GM12878 (cell line): ENCODE measurements at regions not wholly inside any gene's neighbourhood (a gene's known extent, or its start where the extent isn't known, plus 50 kb on each side); places are given as distances from the start of the nearest gene placed in this dataset.

Source experiments
- ATAC-seq: fragments of 200-7000 bp; cut with Tn5 transposase; 3 replicates; pipeline ENCODE4 v1.9.1; 2020; ENCODE audit warnings: mild to moderate bottlenecking, moderate library complexity
- BruUV-seq: library from RNA; stranded (reverse); fragments of 400-500 nt; replicated peaks from 2 replicates; lab custom pipeline; 2021; lab: Mats Ljungman, UMichigan
- CTCF ChIA-PET: fragments of 300-600 bp; sonication (Branson Sonifier 250); formaldehyde crosslinking; extraction: SDS; loops from one replicate; lab custom pipeline; 2021; ENCODE audit warnings: inconsistent platforms; lab: Yijun Ruan, JAX
- POLR2A ChIA-PET: fragments of 350-600 bp; formaldehyde crosslinking; extraction: SDS; loops from one replicate; lab custom pipeline; 2021; ENCODE audit warnings: inconsistent platforms; lab: Charles Lee
- RAD21 ChIA-PET: fragments of 300-600 bp; sonication (Branson Sonifier 250); formaldehyde crosslinking; loops from one replicate; lab custom pipeline; 2023; ENCODE audit warnings: antibody characterized with exemption; ENCODE audit not compliant: unreplicated experiment; lab: Charles Lee
- SMC1A ChIA-PET: fragments of 300-600 bp; sonication (Branson Sonifier 250); formaldehyde crosslinking; loops from one replicate; lab custom pipeline; 2023; ENCODE audit not compliant: unreplicated experiment, uncharacterized antibody; lab: Charles Lee
- DNase-seq: peaks from one replicate; pipeline ENCODE4 v3.0.0-alpha.2; 2011; ENCODE audit warnings: low read depth, low spot score
- FAIRE-seq: peaks from 3 replicates; lab custom pipeline; 2011; peaks lifted over from hg19 to GRCh38; lab: Jason Lieb, UNC
- H2AFZ ChIP-seq: 2 replicates; pipeline ENCODE4 v1.6.0; 2011; ENCODE audit warnings: low read depth, low read length, control low read depth; ENCODE audit not compliant: control insufficient read depth
- H3K27ac ChIP-seq: 2 replicates; pipeline ENCODE4 v1.5.1; 2011; ENCODE audit warnings: control low read depth; ENCODE audit not compliant: control insufficient read depth, insufficient read depth
- H3K27me3 ChIP-seq, 2 experiments: replicated peaks in 1 of 2; 2 replicates each; pipeline versions ENCODE4 v1.6.0 to v1.6.1; 2011; ENCODE audit warnings: low read length in 1 of 2; ENCODE audit not compliant: control insufficient read depth in 2 of 2, insufficient read depth in 2 of 2
- H3K36me3 ChIP-seq, 2 experiments: 2 replicates each; pipeline ENCODE4 v1.5.1; 2011; ENCODE audit warnings: low read length in 1 of 2; ENCODE audit not compliant: control insufficient read depth in 2 of 2, insufficient read depth in 2 of 2
- H3K4me1 ChIP-seq: 2 replicates; pipeline ENCODE4 v1.6.1; 2011; ENCODE audit warnings: mild to moderate bottlenecking, low read length, moderate library complexity, mixed read lengths; ENCODE audit not compliant: control insufficient read depth, insufficient read depth
- H3K4me2 ChIP-seq: 2 replicates; pipeline ENCODE4 v1.6.0; 2011; ENCODE audit warnings: control low read depth; ENCODE audit not compliant: control insufficient read depth, insufficient read depth
- H3K4me3 ChIP-seq: fragments of 200-600 bp; sonication (generic); 2 replicates; pipeline ENCODE4 v1.5.1; 2016
- H3K79me2 ChIP-seq: 2 replicates; pipeline ENCODE4 v1.6.0; 2011; ENCODE audit warnings: low read length; ENCODE audit not compliant: control insufficient read depth, insufficient read depth
- H3K9ac ChIP-seq: 2 replicates; pipeline ENCODE4 v1.8.0; 2011; ENCODE audit warnings: low read length, control low read depth, mixed read lengths; ENCODE audit not compliant: control insufficient read depth, insufficient read depth
- H3K9me3 ChIP-seq: replicated peaks from 3 replicates; pipeline ENCODE4 v1.5.1; 2011; ENCODE audit warnings: mild to moderate bottlenecking, low read length; ENCODE audit not compliant: control insufficient read depth, insufficient read depth
- H4K20me1 ChIP-seq: 2 replicates; pipeline ENCODE4 v1.6.0; 2011; ENCODE audit not compliant: control insufficient read depth, insufficient read depth
- ASH2L ChIP-seq: fragments of 300-600, 200-600 bp; sonication (generic); IDR thresholded peaks from 2 replicates; pipeline ENCODE4 v1.6.1; 2017; ENCODE audit warnings: low read depth, mild to moderate bottlenecking, borderline replicate concordance
- BCL11A ChIP-seq: IDR thresholded peaks from 2 replicates; pipeline ENCODE4 v1.6.1; 2011; ENCODE audit warnings: low read depth, low read length
- CEBPB ChIP-seq, 2 experiments: fragments of 150-350 bp in 1 of 2; IDR thresholded peaks; 2 replicates each; pipeline ENCODE4 v1.6.1; 2012 to 2014; ENCODE audit warnings: low read depth in 2 of 2, low read length in 2 of 2, borderline replicate concordance in 1 of 2, inconsistent platforms in 1 of 2
- CHD4 ChIP-seq: fragments of 200-600 bp; sonication (generic); IDR thresholded peaks from 2 replicates; pipeline ENCODE4 v1.6.1; 2016; ENCODE audit warnings: mild to moderate bottlenecking
- CREM ChIP-seq: IDR thresholded peaks from 2 replicates; pipeline ENCODE4 v1.6.1; 2014; ENCODE audit warnings: antibody characterized with exemption, low read depth
- MYC ChIP-seq: IDR thresholded peaks from 2 replicates; pipeline ENCODE4 v1.6.1; 2011; ENCODE audit warnings: mild to moderate bottlenecking, low read length, moderate library complexity, inconsistent platforms; ENCODE audit not compliant: insufficient read depth, insufficient replicate concordance, insufficient read length, severe bottlenecking
- NFXL1 ChIP-seq: fragments of 450-650 bp; IDR thresholded peaks from 2 replicates; pipeline ENCODE4 v1.6.1; 2017; ENCODE audit warnings: antibody characterized with exemption, mild to moderate bottlenecking, borderline replicate concordance
- NR2F1 ChIP-seq: fragments of 450-650 bp; conservative IDR thresholded peaks from 2 replicates; pipeline ENCODE4 v1.6.1; 2017; ENCODE audit warnings: mild to moderate bottlenecking
- PAX5 ChIP-seq: IDR thresholded peaks from 2 replicates; pipeline ENCODE4 v1.6.1; 2011; ENCODE audit warnings: low read depth, low read length, borderline replicate concordance
- SMAD5 ChIP-seq: IDR thresholded peaks from 2 replicates; pipeline ENCODE4 v1.6.1; 2016; ENCODE audit warnings: antibody characterized with exemption, low read depth
- SMARCA5 ChIP-seq: fragments of 450-650 bp; IDR thresholded peaks from 2 replicates; pipeline ENCODE4 v1.6.1; 2017; ENCODE audit warnings: mild to moderate bottlenecking
- SMC3 ChIP-seq: IDR thresholded peaks from 2 replicates; pipeline ENCODE4 v1.6.1; 2011; ENCODE audit warnings: low read length, improper control_type of control experiment, borderline replicate concordance
- SP1 ChIP-seq: IDR thresholded peaks from one replicate; pipeline ENCODE4 v1.6.1; 2011; ENCODE audit warnings: low read depth, low read length
- STAT3 ChIP-seq: IDR thresholded peaks from 2 replicates; pipeline ENCODE4 v1.6.1; 2011; ENCODE audit warnings: low read depth, low read length, improper control_type of control experiment
- TARDBP ChIP-seq: IDR thresholded peaks from 2 replicates; pipeline ENCODE4 v1.6.1; 2016; ENCODE audit warnings: borderline replicate concordance
- ZNF207 ChIP-seq: fragments of 450-650 bp; IDR thresholded peaks from 2 replicates; pipeline ENCODE4 v1.6.1; 2014; ENCODE audit warnings: antibody characterized with exemption, mild to moderate bottlenecking, borderline replicate concordance
- ZNF274 ChIP-seq: IDR thresholded peaks from one replicate; pipeline ENCODE4 v1.8.0; 2011; ENCODE audit not compliant: insufficient read length, insufficient read depth
- ZZZ3 ChIP-seq: IDR thresholded peaks from 2 replicates; pipeline ENCODE4 v1.6.1; 2011; ENCODE audit warnings: low read depth; ENCODE audit not compliant: control insufficient read depth, insufficient read length
- in situ Hi-C: fragments of 300-500 bp; cut with MboI; formaldehyde crosslinking; loops from 9 replicates; pipeline ENCODE4 v1.14.3; 2018; ENCODE audit warnings: mixed read lengths
- intact Hi-C: fragments of 100-400 bp; cut with micrococcal nuclease; formaldehyde crosslinking; loops from one replicate; pipeline ENCODE4 v1.14.2; 2022; ENCODE audit not compliant: unreplicated experiment

- CTCF ChIA-PET = no interaction called here
- Histone ChIP-seq H3K4me1 (no peaks in the 10 kb centered on the region), H4K20me1 (no peaks in the 10 kb centered on the region), H3K27me3 (no peaks in the 10 kb centered on the region; a peak in 1 of 4 replicates), H3K36me3 (no peaks in the 10 kb centered on the region), H3K9ac (no peak overlapping the region), H3K4me2 (no peak overlapping the region), H3K27ac (no peak overlapping the region), H3K4me3 (no peak overlapping the region), H2AFZ (no peak overlapping the region), H3K79me2 (no peaks in the 10 kb centered on the region), H3K9me3 (no peaks in the 10 kb centered on the region)
- ATAC-seq (peak; percentile 34; the same call in 2 of the 3 replicates), DNase-seq (no peak), FAIRE-seq (no peak)
- TF ChIP-seq ASH2L (no peak), STAT3 (no peak), ZZZ3 (no peak), NR2F1 (no peak), ZNF207 (no peak), CHD4 (no peak), SMC3 (no peak), ZNF274 (no peak), PAX5 (no peak), TARDBP (no peak), CREM (no peak), CEBPB (IDR thresholded peaks at IDR 0.05; ENCODE audit: borderline replicate concordance in 1 of 2, low read depth in 2 of 2, low read length in 2 of 2) (no peak), MYC (no peak), SMARCA5 (no peak), SMAD5 (no peak), NFXL1 (no peak), SP1 (no peak), BCL11A (no peak)
- intact Hi-C loops (no loop called here), in situ Hi-C loops (no loop called here)
- POLR2A ChIA-PET = no interaction called here
- BruUV-seq = no TSS peak
- SMC1A ChIA-PET = no interaction called here
- RAD21 ChIA-PET = no interaction called here
These were observed 554.7 kb upstream of the KCNMB2 start for GRCh38 chr3:177981576-177981975.
